GM18870 (cell line): ENCODE measurements at regions not wholly inside any gene's neighbourhood (a gene's known extent, or its start where the extent isn't known, plus 50 kb on each side); places are given as distances from the start of the nearest gene placed in this dataset.
"Not testable (repeated sequence)": the region's sequence is repeated elsewhere in the genome, so short reads cannot be mapped to it uniquely, and the experiment has no call there.

ENCODE experiments used
- ATAC-seq: cut with Tn5 transposase; IDR thresholded peaks from one replicate; pipeline ENCODE4 v1.9.1; 2021; ENCODE audit warnings: moderate library complexity; ENCODE audit not compliant: unreplicated experiment

- ATAC-seq = no peak
These were observed 99.0 kb downstream of the AREG start for GRCh38 chr4:74543983-74544382.

- no peak for ATAC-seq
These were observed 99.9 kb downstream of the AREG start for GRCh38 chr4:74544655-74545361.

- no peak for ATAC-seq
These were observed 100.5 kb downstream of the AREG start for GRCh38 chr4:74545448-74545847.

- no peak for ATAC-seq
These were observed 101.1 kb downstream of the AREG start for GRCh38 chr4:74546057-74546456.

GRCh38 chr4:74547042-74547441 is 102.1 kb downstream of the AREG start:
- no peak for ATAC-seq

GRCh38 chr4:74548561-74548960 is 103.6 kb downstream of the AREG start:
- no peak for ATAC-seq

GRCh38 chr4:74549936-74550335 is 105.0 kb downstream of the AREG start:
- ATAC-seq = no peak

GRCh38 chr4:74555231-74555630 is 110.3 kb downstream of the AREG start:
- ATAC-seq = no peak

- ATAC-seq = no peak
These were observed 110.9 kb downstream of the AREG start for GRCh38 chr4:74555843-74556242.

- ATAC-seq = no peak
These were observed 114.9 kb downstream of the AREG start for GRCh38 chr4:74559853-74560252.

GRCh38 chr4:74567981-74568380 is 123.0 kb downstream of the AREG start:
- no peak for ATAC-seq

GRCh38 chr4:74570095-74570494 is 125.2 kb downstream of the AREG start:
- ATAC-seq = no peak

- ATAC-seq = no peak
These were observed 133.4 kb downstream of the AREG start for GRCh38 chr4:74578329-74578728.

GRCh38 chr4:74578865-74579264 is 133.9 kb downstream of the AREG start:
- ATAC-seq = not testable (repeated sequence)

- no peak for ATAC-seq
These were observed 138.3 kb downstream of the AREG start for GRCh38 chr4:74583089-74583700.

- ATAC-seq = no peak
These were observed 138.8 kb downstream of the AREG start for GRCh38 chr4:74583757-74584156.

- ATAC-seq = no peak
These were observed 143.4 kb downstream of the AREG start for GRCh38 chr4:74588350-74588749.

- no peak for ATAC-seq
These were observed 145.5 kb downstream of the AREG start for GRCh38 chr4:74590476-74590875.

GRCh38 chr4:74598611-74599325 is 153.8 kb downstream of the AREG start:
- no peak for ATAC-seq

GRCh38 chr4:74603186-74603585 is 158.2 kb downstream of the AREG start:
- no peak for ATAC-seq

- ATAC-seq = no peak
These were observed 163.4 kb downstream of the AREG start for GRCh38 chr4:74608151-74608949.
